ENCODE measurements at regions not wholly inside any gene's neighbourhood (a gene's known extent, or its start where the extent isn't known, plus 50 kb on each side); places are given as distances from the start of the nearest gene placed in this dataset.

- no peak for TF ChIP-seq CTCF (IDR thresholded peaks at IDR 0.05)
- no peak for TF ChIP-seq POLR2A (IDR thresholded peaks at IDR 0.05)
Measured at GRCh38 chrX:10083809-10084208, 73.0 kb upstream of the CLCN4 start.
